GM18502 (cell line): ENCODE measurements at regions not wholly inside any gene's neighbourhood (a gene's known extent, or its start where the extent isn't known, plus 50 kb on each side); places are given as distances from the start of the nearest gene placed in this dataset.

ENCODE experiments used
- ATAC-seq: cut with Tn5 transposase; IDR thresholded peaks from one replicate; pipeline ENCODE4 v1.9.1; 2021; ENCODE audit warnings: mild to moderate bottlenecking; ENCODE audit not compliant: unreplicated experiment, poor library complexity

DNA sequence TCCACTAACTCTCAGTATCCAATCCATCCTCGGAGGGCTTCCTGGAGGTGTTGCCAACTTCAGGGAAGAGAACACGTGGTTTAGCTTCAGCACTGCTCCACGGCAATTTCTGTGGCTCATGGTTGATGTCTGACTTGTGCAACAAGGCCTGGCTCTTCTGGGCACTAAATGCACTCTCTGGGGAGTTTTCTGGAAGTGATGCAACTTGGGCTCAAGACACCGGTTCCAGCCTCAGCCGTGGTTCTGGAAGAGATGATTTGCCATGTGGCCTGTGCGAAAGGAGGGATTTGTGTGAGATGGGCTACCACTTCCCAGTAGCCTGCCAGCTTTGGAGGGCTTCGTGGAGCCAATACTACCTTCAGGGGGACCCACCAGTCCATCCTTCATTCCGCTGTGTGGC, 118.6 kb upstream of the RTL1 start:
- no peak for ATAC-seq

DNA sequence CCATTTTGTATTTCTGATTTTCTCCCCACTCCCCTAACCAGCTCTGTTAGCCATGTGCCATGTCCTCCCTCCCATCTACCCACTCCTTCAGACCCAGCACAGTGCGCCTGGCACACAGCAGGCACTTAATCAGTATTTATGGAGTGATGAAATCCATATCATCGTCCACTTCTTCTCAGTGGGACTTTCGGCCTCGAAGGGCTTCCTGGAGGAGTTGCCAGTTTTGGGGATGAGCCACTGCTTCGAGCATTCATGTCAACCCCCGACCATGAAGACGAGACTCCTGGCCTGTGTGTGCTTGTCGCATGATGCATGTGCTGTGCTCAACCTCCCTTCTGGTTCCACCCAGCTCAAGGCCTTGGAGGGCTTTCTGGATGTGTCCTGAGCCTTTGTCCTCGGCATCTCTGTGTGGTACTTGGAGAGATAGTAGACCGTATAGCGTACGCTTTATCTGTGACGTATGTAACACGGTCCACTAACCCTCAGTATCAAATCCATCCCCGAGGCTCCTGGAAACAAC, 119.5 kb upstream of the RTL1 start:
- ATAC-seq = no peak

DNA sequence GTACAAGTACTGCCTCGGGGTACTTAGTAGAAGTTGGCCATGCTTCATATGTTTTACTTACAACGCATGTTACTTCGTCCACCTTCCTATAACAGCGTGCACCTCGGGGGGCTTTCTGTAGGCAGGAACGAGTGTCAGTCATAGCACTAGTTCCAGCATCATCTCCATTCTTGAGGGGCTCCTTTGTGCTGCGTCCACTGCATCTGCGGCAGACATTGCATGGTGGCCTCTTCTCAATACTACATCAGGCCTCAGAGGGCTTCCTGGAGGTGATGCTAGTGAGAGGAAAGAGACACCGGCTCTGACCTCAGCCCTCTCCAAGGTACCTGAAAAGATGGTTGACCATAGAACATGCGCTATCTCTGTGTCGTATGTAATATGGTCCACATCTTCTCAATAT, 121.2 kb upstream of the RTL1 start:
- no peak for ATAC-seq

DNA sequence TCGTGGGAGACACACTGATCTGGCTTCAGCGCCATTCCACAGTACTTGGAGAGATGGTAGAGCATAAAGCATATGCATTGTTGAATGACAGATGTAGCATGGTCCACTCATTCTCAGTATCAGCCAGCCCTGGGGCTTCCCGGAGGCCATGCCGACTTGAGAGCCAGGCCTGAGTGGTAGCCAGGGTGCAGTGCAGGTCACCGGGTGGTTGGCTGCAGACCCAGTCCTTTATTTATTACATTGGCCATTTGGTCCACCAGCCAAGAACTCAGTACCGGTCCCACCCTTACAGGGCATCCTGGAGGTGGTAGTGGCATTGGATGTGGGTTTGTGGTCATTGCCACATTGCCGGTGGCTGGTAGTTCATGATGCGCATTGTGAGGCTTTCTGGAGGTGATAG, 121.6 kb upstream of the RTL1 start:
- no peak for ATAC-seq

DNA sequence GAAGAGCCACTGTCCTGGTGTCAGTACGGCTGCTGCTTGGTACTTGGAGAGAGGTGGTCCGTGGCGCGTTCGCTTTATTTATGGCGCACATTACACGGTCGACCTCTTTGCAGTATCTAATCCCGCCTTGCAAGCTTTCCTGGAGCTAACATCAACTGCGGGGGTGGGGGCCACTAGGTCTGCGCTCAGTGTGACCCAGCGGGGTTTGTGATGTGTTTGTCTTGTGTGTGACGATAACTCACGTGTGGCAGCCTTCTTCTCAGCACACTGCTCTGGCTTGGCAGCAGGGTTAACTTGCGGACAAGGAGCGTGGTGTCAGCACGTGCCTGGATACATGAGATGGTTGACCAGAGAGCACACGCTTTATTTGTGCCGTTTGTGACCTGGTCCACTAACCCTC, 122.2 kb upstream of the RTL1 start:
- ATAC-seq = no peak

DNA sequence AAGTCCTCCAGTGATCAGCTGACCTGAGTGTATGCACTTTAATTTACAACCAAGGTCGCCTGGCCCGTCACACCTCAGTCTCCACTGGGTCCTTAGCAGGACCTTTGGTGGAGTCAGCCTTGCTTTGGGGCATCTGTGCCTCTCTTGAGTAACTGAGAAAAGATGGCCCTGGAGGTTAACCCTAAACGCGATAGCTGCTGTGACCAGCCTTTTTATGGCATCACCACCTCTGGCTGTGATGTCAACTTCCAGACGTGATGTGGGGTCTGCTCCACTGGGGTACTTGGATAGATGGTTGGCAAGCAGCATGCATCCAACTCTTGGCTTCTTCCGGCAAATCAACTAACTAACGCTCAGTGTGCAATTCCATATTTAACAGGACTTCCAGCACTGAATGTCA, 122.8 kb upstream of the RTL1 start:
- no peak for ATAC-seq

DNA sequence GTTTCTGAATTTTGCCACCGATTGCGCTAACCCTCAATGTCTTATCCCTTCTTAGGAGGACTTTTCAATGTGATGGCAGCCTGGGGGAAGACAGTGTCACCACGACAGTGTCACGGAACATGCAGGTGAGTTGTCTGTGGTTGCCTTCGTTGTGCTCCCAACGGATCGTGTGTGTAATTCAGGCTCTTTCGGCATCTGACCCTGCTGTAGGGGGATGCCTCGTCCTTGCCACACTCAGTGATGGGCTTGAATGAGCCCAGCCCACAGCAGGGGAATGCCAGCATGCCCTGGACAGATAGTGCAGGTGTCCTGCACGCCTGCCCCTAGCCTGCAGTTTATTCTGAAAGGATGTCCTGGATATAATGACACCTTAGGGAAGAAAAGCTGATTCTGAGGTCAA, 123.8 kb upstream of the RTL1 start:
- ATAC-seq = no peak

DNA sequence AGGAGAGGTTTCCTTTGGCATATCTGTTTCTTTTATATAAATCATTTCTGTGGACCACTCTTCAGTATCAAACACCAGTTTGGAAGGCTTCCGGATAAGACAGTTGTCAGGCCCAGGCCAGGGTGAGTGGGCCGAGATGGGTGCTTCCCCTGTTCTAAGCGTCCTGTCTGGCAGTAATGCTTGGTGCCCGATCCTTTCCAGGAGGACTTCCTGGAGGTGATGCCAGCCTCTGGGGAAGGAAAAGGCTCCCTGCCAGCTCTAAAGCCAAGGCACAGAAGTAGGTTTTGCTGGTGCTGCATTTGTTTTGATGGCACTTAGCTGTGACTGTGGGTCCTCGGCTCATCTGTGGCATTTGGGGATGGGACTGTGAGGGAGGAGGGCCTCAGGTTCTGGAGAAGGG, 124.4 kb upstream of the RTL1 start:
- no peak for ATAC-seq

DNA sequence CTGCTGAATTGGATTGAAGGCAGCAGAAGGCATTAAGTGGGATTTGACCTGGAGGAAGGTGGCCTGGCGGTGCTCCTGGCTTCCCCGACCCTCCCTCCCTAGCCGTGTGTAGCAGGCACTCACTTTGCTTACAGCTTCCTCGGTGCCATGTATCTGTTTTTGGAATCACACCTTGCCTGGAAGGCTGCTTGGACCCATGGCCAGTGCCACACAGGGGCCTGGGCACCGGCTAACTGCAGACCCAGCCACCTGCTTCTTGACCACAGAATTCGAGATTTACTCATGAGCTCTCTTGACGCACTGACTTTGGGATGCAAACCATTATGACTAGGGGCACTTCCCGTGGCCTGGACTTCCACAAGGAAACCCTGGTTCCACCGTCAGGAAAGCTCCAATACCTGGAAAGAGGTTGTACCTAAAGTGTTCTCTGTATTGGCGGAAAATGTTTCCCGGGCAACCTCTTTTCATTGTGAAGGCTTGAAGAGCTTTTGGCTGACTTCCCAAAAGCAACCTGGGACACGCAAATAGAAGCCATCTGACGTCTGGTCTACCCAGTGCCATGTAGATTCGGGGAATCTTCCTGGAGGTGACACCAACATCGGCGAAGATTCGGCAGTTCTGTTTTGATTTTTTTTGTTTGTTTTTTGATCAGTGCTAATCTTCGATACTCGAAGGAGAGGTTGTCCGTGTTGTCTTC, 125.6 kb upstream of the RTL1 start:
- no peak for ATAC-seq

DNA sequence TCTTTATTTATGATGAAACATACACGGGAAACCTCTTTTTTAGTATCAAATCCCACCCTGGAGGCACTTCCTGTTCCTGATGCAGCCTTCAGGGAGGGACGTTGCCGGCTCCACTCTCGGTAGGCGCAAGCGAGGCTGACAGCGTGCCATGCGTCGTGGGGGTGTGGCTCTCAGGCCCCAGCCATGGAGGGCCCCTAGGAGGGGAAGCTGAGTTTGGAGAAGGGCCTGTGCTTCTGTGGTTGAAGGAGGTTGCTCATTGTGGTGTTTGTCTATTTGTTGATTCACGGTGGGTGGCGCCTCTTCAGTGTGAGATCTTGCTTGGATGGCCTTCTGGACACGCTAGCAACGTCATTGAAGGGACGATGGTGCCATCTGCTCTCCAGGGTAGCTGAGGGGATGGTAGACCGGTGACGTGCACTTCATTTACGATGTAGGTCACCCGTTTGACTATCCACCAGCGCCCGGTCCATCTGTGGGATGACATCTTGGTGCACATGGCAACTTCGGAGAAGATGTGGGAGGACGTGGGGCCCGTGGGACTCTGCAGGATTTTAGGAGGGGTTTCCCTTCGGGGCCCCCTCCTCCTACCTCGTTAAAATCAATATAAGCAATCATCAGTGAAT, 126.3 kb upstream of the RTL1 start:
- ATAC-seq = no peak

DNA sequence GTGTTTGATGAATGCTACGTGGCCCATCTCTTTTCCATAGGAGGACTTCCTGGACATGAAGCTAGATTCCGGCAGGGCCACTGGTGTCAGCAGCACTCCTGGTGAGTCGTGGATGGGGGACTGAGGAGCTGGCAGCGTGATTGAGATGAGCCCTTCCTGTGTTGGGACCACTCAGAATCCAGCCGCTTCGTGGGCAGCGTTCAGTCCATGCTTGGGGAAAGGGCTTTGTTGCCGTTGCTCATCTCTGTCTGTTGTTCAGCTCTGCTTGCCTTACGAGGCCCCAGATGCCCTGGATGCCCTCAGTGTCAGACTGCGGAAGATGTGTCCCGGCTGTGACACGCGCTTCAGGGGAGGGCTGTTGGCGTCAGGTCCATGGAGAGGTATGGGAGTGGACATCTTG, 127.1 kb upstream of the RTL1 start:
- ATAC-seq = no peak

DNA sequence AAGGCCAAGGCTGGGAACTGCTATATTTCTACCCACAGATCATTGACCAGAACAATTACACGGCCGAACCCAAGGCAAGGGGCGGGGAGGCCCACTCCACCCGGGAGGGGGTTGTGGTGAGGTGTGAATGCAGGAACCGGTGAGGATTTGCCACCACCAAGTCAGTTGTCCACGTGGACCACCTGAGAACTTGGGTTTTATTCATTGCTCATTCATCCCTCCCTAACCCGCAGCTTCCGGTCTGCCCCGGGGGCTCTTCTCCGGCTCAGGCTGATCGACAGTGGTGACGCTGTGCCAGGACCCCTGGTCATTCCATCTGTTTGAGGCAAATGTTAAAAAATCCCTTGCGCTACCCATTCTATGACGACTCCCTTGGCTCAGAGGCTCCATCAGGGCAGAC, 127.7 kb upstream of the RTL1 start:
- no peak for ATAC-seq

DNA sequence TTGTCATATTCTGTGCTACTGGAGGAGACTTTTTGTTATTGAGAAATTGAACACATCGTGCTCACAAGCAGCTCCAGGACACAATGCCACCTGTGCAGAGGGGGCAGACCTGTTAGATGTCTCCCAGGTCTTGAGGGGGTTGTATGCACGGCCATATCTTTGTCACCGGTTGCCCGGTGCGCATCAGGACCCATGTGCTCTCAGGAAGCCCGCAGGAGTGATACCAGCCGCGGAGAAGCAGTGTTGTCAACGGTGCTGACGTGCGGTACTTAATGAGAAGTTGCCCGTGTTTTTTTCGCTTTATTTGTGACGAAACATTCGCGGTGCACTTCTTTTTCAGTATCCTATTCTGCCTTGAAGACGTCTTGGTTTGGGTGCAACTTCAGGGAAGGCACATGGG, 128.2 kb upstream of the RTL1 start:
- ATAC-seq = no peak

DNA sequence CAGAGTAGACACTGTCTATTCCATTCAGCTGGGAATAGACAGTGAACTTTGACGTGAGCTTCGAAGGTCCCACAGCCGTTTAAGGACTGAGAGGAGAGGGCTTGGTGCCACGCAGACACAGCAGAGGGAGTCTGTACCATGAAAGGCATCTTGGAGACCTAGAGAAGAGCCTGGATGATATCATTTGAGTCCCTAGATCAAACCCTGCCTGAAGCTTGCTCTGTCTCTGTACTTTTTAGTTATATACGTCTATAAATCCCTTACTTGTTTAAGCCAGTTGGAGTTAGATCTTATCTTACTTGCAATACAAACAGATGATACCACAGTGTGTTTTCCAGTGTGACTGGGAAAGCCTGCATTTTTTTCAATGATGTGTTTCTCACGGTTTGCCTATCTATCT, 128.9 kb upstream of the RTL1 start:
- ATAC-seq = no peak

DNA sequence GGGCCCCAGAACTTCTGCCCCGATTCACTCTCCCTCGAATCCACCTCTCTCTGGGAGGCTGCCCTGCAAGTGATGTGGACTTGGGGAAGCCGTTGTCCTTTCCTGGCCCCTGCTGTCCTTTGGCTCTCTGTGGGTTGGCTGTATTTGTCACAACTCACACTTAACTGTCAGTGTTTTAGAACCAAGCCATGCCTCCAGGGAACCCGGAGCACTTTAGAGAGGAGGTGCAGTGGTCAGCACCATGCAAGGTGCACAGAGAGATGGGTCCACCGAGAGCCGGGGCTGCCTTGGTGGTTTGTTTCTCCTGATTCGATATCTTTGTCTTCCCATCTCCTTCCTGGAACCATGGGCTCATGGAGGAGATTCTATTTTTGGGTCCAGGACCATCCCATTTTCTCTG, 129.5 kb upstream of the RTL1 start:
- no peak for ATAC-seq

DNA sequence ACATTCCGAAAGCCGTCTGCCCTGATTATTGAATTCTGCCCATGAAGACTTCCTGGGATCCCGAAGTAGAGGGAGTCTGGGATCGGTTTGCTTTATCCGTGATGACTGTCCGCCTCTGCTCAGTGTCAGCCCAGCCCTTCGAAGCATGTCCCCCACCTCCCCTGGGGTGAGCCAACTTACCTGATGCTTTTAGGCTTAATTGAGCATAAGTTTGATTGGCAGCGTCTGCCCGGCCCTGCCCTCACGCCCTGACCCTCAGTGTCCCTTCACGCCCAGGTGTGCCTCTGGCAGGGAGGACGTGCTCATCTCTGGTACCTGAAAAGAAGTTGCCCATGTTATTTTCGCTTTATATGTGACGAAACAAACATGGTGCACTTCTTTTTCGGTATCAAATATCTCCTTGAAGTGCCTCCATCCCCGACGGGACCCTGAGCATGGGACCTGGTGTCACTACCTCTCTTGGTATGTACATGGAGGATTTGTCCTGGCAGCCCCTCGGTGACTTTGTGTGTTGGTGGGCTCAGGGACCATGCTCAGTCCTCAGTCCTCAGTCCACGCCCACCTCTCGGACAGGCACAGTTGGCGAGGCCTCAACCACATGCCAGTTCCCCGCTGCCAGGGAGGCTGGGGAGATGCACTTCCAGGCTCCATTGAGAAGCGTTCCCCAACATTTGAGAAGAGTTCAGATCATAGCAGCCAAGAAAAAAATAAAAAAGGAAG, 130.1 kb upstream of the RTL1 start:
- ATAC-seq = no peak

DNA sequence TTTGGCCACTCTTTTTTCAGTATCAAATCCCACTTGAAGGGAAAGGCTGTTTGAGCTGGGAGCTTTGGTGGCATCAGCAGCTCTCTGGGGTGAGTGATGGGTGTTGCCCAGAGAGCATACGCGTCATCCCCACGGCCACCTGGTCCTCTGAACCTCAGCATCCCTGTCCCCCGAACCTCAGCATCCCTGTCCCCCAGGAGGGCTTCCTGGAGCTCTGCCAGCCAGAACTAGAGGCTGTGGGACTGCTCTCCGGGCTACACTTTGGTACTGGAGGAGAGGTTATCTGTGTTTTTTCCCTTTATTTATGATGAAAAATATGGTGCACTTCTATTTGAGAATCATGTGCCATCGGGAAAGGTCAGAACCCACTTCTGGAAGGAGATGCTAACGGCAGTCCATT, 131.5 kb upstream of the RTL1 start:
- ATAC-seq = no peak

DNA sequence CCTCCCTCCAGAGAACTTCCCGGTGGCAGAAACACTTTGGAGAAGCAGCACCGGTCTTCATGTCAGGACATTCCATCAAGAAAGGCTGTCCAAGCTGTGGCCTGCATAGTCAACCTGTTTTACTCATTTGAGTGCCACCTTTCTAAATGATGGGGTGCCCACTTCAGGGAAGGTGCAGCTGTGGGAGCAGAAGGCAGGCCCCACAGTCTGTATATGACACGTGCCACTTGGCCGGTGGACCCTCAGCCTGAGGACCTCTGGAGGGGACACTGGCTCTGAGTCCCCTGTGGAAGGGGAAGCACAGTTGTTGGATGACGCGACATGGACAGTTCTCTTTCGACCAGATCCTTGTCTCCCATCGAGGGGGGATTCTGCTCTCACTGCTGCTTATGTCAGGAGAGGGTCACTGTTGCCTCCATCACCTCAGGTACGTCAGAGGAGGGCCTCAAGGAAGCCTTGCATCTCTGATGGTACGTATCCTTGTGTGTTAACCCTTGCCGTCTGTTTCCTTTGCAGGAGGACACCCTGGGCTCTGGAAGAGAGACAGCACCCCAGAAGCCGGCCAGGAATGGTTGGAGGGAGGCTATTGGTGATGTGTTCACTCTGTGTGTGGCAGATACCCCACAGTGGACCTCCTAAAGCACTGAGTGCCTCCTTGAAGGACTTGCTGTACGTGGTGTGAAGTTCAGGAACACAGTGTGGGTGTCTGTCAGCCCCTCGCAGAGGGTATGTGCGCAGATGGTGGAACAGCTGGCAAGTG, 132.1 kb upstream of the RTL1 start:
- ATAC-seq = no peak

DNA sequence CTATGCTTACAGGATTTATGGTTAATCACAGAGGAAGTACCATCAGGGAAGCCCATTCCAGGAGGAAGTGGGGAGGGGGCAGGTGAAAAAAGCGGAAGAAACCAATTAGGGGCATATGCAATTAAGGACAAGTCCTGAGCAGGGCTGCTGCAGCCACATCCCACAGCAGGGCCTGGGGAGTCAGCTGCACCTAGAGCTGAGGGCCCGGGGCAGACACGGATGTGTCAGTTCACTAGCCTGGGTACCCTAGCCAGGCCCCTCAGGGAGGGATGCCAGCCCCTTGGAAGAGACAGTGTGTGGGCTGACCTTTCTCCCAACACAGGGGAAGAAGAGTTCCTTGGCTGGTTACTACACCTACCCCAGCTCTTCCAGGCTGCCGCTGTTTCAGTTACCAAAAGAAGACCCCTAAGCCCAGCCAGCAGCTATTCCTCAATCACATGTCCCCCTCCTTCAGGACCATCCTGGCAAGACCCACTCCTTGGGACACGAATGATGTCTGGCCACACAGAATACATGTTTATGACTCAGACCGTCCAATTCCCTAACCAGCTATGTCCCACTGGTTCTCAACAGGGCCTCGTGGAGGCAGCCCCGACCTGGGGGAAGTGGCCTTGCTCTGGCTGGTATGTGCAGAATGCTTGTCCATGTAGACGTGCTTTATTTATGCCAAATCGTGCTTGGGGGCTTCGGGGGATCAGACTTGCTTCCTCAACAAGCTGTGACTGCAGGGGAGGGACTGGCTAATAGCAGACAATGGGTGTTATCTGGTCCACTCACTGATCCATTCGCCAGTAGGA, 133.7 kb upstream of the RTL1 start:
- ATAC-seq = no peak
